Neutrophil (primary cell): ENCODE measurements at regions not wholly inside any gene's neighbourhood (a gene's known extent, or its start where the extent isn't known, plus 50 kb on each side); places are given as distances from the start of the nearest gene placed in this dataset.

Experiments
- H3K27ac ChIP-seq: fragments of 200-600 bp; sonication (generic); 2 replicates; pipeline ENCODE4 v1.5.1; 2016; ENCODE audit warnings: mild to moderate bottlenecking, moderate library complexity
- H3K27me3 ChIP-seq: fragments of 200-600 bp; sonication (generic); 2 replicates; pipeline ENCODE4 v1.6.0; 2016; ENCODE audit warnings: mild to moderate bottlenecking
- H3K36me3 ChIP-seq: fragments of 200-600 bp; sonication (generic); 2 replicates; pipeline ENCODE4 v1.5.1; 2017
- H3K4me1 ChIP-seq, 2 experiments: fragments of 200-600 bp in 1 of 2; sonication (generic) in 1 of 2; 1 replicate in 1 of 2; 2 replicates in 1 of 2; pipeline versions ENCODE4 v1.5.1 to v1.6.1; 2013 to 2016; ENCODE audit warnings: low read depth in 1 of 2, low read length in 1 of 2, mild to moderate bottlenecking in 1 of 2, moderate library complexity in 1 of 2; ENCODE audit not compliant: control insufficient read depth in 1 of 2, insufficient read depth in 1 of 2
- H3K4me3 ChIP-seq, 2 experiments: fragments of 200-600 bp in 1 of 2; sonication (generic) in 1 of 2; 1 replicate in 1 of 2; 2 replicates in 1 of 2; pipeline ENCODE4 v1.5.1; 2013 to 2016; ENCODE audit warnings: low read depth in 1 of 2, low read length in 1 of 2, mild to moderate bottlenecking in 1 of 2, moderate library complexity in 1 of 2
- H3K9me3 ChIP-seq: fragments of 200-600 bp; sonication (generic); 2 replicates; pipeline ENCODE4 v1.5.1; 2016
- TF ChIP-seq, protein P1 (sequence below): fragments of 200-600 bp; sonication (generic); IDR thresholded peaks from 2 replicates; pipeline ENCODE4 v1.5.1; 2016; ENCODE audit warnings: antibody characterized with exemption

DNA sequence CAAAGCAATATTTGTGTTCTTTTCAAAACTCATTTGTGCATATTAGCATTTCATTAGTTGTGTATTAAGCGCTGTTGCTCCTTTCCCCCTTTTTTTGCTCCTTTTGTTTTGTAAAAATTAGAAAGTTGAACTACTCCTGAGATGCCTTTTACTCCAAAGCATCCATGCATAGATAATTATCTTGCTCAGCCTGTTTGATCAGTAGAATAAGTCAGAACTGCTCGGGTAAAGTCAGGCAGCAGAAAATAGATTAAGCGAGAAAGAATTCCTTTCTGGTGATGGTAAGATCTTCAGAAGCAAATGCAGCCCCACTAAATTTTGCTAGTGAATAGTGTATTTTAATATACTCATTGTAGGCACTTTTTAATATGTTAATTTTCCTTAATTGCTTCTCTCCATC, 227.1 kb downstream of the TEX36 start:
- H3K9me3 ChIP-seq, result no peaks in the 10 kb centered on the region
- H3K36me3 ChIP-seq, result no peaks in the 10 kb centered on the region
- no peaks in the 10 kb centered on the region for H3K4me1 ChIP-seq
- no peak overlapping the region for H3K4me3 ChIP-seq
- H3K27me3 ChIP-seq, result no peaks in the 10 kb centered on the region
- TF ChIP-seq, protein P1, sequence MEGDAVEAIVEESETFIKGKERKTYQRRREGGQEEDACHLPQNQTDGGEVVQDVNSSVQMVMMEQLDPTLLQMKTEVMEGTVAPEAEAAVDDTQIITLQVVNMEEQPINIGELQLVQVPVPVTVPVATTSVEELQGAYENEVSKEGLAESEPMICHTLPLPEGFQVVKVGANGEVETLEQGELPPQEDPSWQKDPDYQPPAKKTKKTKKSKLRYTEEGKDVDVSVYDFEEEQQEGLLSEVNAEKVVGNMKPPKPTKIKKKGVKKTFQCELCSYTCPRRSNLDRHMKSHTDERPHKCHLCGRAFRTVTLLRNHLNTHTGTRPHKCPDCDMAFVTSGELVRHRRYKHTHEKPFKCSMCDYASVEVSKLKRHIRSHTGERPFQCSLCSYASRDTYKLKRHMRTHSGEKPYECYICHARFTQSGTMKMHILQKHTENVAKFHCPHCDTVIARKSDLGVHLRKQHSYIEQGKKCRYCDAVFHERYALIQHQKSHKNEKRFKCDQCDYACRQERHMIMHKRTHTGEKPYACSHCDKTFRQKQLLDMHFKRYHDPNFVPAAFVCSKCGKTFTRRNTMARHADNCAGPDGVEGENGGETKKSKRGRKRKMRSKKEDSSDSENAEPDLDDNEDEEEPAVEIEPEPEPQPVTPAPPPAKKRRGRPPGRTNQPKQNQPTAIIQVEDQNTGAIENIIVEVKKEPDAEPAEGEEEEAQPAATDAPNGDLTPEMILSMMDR, result no peak
- H3K27ac ChIP-seq, result no peak overlapping the region

DNA sequence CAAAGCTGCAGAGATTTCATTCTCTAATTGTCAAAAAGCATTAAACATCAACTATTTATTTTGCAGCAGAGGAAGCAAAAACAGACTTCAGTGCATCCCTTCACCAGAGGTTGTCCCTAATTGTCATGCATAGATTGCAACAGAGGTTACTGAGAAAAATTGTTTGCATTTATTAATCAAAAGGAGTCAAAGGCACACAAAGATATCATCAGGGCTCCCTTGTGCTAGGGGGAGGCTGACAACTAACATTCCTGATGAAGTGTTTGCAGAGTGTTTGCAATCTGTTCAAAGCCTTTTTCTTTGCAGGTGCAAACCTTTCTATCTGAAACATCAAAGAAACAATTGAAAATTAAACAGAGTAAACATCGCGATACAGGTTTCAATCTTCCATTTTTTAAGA, 227.5 kb downstream of the TEX36 start:
- no peak overlapping the region for H3K4me3 ChIP-seq
- no peaks in the 10 kb centered on the region for H3K9me3 ChIP-seq
- H3K27me3 ChIP-seq, result no peaks in the 10 kb centered on the region
- no peak overlapping the region for H3K27ac ChIP-seq
- TF ChIP-seq, protein P1, result no peak
- H3K36me3 ChIP-seq, result no peaks in the 10 kb centered on the region
- no peaks in the 10 kb centered on the region for H3K4me1 ChIP-seq

DNA sequence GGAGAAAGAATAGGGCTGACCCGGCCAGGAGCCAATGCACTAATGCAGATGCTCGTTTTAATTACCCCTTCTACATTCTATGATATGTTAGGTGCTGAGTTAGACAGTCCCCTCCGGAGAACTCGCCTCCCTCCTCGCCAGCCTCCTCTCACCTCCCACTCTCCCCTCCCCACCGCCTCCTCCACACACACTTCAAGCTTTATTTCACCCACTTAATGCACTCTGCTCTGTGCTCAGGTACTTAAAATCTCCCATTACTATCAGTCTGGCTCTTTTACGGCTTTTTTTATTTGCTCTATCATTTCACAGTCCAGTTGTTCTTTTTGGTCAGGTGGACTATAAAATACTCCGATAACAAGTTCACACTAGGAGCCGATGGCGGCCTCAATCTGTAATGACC, 231.6 kb downstream of the TEX36 start:
- Histone ChIP-seq H3K36me3 (no peaks in the 10 kb centered on the region), H3K9me3 (no peaks in the 10 kb centered on the region), H3K27ac (no peak overlapping the region), H3K4me3 (no peak overlapping the region), H3K4me1 (no peaks in the 10 kb centered on the region), H3K27me3 (no peaks in the 10 kb centered on the region)
- TF ChIP-seq, protein P1, result no peak

DNA sequence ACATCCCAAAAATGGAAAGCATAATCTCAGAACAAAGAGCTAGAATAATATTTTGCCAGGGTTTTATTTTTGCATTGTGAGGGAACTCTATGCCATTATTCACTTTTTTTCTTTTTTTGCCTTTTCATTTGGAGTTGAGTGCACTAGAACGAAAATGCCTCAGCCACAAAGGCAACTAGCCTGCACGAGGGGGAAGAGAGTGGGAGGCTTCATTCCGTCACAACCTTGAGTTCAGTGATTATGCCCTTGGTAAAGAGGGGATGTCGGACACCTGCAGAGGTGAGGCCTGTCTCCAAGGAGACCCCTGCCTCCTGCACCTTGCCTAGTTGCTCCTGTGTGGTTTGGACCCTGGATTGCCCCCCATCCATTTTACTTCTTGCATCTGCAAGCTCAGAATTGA, 232.7 kb downstream of the TEX36 start:
- TF ChIP-seq, protein P1, result no peak
- no peak overlapping the region for H3K4me3 ChIP-seq
- H3K27ac ChIP-seq, result no peak overlapping the region
- no peaks in the 10 kb centered on the region for H3K27me3 ChIP-seq
- no peaks in the 10 kb centered on the region for H3K36me3 ChIP-seq
- H3K9me3 ChIP-seq, result no peaks in the 10 kb centered on the region
- H3K4me1 ChIP-seq, result no peaks in the 10 kb centered on the region

DNA sequence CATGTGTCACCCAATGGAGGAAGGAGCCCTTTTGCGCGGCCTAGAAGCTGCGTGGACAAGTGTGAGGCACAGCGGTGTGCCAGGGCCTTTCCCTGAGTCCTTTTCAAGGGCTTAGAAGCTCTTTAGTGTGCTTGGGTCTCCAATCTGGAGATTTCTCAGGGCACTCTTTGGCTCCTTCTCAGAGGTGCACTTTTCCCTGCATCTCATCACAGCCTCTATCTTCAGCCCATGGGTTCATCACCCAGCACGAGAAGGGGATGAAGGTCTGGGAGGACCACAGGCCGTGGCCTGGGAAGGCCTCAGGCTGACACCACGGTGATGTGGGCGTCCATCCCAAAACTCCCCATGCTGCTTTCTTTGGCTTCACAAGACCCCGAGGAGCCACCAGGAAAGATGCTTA, 233.4 kb downstream of the TEX36 start:
- Histone ChIP-seq H3K27me3 (no peaks in the 10 kb centered on the region), H3K4me3 (no peak overlapping the region), H3K4me1 (no peaks in the 10 kb centered on the region), H3K27ac (no peak overlapping the region), H3K9me3 (no peaks in the 10 kb centered on the region), H3K36me3 (no peaks in the 10 kb centered on the region)
- TF ChIP-seq, protein P1, result no peak

DNA sequence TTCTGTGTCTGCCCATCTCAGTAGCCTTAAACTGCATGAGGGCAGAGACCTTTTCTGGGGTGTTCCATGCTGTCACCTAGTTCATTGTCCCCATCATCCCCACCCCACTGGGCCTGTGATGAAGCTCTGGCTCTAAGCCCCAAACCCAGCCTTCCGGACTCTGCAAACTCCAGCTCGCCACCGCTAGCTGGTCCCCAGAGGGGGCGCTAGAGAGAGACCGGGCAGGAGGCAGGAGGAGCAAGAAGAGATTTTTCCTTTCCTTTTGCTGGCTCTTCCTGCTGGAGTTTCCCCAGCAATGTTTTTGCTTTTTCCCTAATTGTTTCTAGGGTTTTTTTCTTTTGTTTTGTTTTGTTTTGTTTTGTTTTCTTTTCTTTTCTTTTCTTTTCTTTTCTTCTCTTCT, 234.4 kb downstream of the TEX36 start:
- H3K36me3 ChIP-seq, result no peaks in the 10 kb centered on the region
- H3K4me3 ChIP-seq, result no peak overlapping the region

More for the DNA sequence above, 234.4 kb downstream of the TEX36 start:
- Histone ChIP-seq H3K4me1 (no peaks in the 10 kb centered on the region), H3K9me3 (no peaks in the 10 kb centered on the region), H3K27ac (no peak overlapping the region), H3K27me3 (no peaks in the 10 kb centered on the region)
- TF ChIP-seq, protein P1, result no peak
